ENCODE measurements at regions not wholly inside any gene's neighbourhood (a gene's known extent, or its start where the extent isn't known, plus 50 kb on each side); places are given as distances from the start of the nearest gene placed in this dataset.

DNA sequence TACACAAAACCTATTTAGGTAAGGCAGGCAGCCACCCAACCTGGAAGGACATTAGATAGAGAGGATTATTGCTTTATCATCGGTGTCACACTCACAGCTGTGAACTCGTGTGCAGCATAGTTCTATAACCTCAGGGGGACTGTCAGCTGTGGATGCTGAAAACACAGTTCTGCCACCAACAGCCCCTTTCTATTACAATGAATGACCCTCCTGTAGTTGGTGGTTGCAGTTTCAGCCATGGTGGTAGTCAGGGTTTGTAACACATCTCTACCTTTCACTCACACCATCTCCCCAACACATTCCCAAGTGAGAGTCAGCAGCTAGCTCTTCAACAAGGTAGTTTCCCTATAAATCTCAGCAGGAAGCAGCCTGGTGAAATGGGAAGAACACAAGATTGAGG is 136.8 kb downstream of the ZC3H11B start:
- TF ChIP-seq, protein P1, sequence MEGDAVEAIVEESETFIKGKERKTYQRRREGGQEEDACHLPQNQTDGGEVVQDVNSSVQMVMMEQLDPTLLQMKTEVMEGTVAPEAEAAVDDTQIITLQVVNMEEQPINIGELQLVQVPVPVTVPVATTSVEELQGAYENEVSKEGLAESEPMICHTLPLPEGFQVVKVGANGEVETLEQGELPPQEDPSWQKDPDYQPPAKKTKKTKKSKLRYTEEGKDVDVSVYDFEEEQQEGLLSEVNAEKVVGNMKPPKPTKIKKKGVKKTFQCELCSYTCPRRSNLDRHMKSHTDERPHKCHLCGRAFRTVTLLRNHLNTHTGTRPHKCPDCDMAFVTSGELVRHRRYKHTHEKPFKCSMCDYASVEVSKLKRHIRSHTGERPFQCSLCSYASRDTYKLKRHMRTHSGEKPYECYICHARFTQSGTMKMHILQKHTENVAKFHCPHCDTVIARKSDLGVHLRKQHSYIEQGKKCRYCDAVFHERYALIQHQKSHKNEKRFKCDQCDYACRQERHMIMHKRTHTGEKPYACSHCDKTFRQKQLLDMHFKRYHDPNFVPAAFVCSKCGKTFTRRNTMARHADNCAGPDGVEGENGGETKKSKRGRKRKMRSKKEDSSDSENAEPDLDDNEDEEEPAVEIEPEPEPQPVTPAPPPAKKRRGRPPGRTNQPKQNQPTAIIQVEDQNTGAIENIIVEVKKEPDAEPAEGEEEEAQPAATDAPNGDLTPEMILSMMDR (optimal IDR thresholded peaks at IDR 0.05 in 1 of 3, IDR thresholded peaks at IDR 0.05 in 1 of 3, conservative IDR thresholded peaks at IDR 0.05 in 1 of 3; ENCODE audit: extremely low read depth in 1 of 3, insufficient read depth in 2 of 3, low read length in 3 of 3), result no peak
- no peak for TF ChIP-seq EZH2 (IDR thresholded peaks at IDR 0.05; ENCODE audit: low read length)
